HG02943 (cell line): ENCODE measurements at regions not wholly inside any gene's neighbourhood (a gene's known extent, or its start where the extent isn't known, plus 50 kb on each side); places are given as distances from the start of the nearest gene placed in this dataset.
"Not testable (repeated sequence)": the region's sequence is repeated elsewhere in the genome, so short reads cannot be mapped to it uniquely, and the experiment has no call there.

Experiments used
- ATAC-seq: cut with Tn5 transposase; IDR thresholded peaks from one replicate; pipeline ENCODE4 v1.9.1; 2021; ENCODE audit warnings: mild to moderate bottlenecking, low read depth, moderate library complexity; ENCODE audit not compliant: unreplicated experiment

- ATAC-seq, result no peak
Observed at GRCh38 chr2:217360111-217360510, 500.2 kb upstream of the TNP1 start.

DNA sequence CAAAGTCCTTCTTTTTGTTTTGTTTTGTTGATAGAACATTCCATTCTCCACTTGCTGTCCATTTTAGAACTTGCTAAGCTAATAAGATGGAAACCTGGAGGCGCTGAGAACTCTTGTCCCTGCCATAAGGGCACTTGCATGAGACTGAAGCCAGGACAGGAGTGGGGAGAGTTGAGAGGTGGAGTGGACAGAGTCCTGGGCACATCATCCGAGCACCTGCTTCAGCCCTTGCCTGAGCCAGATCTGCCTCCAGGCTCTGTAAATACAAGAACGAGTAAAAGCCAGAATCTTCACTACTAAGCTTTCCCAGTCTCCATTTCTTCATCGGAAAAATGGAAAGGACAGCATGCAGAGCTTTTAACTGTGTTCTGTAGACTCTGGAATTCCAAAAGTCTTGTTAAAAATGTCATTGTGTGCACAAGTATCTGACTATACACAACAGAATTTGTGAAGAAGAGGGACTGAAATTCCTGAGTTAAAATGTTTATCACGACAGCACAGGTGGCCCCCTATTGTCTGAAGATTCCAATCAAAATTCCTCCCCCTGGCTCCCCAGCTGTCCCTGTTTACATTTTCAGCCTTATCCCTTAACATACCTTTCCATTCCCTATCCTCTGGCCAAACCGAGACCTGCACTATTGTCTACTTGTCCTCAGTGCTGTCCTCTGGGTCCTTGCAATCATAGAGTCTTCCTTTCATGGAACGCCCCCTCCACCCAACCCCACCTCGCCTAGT, 498.2 kb upstream of the TNP1 start:
- ATAC-seq, result no peak

GRCh38 chr2:217356781-217357180, 496.9 kb upstream of the TNP1 start:
- ATAC-seq, result no peak

DNA sequence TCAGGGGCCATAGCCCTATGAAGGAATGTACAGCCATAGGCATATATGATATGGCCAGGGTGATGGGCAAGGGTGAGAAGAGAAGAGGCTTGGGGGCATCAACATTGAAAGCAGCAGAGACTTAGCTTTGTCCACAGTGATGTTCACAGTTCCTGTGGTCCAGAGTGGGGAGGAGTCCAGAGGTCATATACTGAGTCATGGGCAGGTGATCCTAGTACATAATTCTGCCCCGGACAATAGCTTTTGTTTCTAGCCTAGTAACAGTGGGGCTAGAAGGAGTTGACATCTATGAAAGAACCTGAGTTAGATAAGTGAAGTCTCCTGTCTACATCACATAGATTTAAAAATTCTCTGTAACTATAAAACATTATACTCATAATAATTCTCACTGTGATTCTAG, 496.3 kb upstream of the TNP1 start:
- no peak for ATAC-seq

DNA sequence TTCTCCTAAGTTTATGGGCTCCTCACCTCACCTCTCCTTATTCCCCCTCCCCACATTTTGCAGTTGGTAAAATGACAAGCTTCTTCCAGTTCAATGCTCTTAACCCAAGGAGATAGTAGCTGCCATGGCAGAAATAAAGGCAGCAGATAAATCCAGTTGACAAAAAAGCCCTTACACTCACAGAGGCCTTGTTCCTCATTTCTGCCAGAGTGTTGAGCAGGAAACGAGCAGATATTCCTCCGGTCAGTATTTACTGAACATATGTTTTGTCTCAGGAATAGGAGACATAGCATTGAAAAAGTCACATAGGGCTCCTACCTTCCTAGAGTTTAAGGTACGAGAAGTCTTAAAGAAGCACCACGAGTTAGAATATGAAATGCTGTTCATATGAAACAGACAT, 493.7 kb upstream of the TNP1 start:
- no peak for ATAC-seq

DNA sequence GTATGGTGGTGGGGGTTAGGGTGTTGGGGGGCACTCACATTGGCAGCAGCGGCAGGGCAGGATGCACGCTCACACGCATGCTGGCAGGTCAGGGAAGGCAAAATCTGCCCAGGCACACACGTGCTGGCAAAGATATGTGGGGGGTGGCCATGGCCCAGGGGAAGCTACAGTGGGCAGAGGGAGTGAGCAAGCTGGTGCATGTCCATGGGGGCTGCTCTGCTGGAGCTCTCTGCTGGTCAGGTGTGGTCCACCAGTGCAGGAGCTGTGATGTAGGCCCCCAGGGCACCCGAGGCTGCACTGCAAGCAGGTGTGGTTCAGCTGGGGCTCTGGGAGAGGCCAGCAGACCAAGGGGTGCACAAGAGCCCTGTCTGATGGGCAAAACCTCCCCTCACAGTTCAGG, 491.5 kb upstream of the TNP1 start:
- ATAC-seq, result no peak

DNA sequence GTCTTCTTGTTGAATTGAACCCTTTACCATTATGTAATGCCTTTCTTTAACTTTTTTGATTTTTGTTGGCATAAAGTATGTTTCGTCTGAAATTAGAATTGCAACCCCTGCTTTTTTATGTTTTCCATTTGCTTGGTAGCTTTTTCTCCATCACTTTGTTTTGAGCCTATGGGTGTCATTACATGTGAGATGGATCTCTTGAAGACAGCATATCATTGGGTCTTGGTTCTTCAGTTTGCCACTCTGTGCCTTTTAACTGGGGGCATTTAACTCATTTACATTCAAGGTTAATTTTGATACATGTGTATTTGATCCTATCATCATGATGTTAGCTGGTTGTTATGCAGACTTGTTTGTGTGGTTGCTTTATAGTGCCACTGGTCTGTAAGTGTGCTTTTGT, 489.4 kb upstream of the TNP1 start:
- no peak for ATAC-seq

GRCh38 chr2:217347630-217348029, 487.8 kb upstream of the TNP1 start:
- not testable (repeated sequence) for ATAC-seq

- not testable (repeated sequence) for ATAC-seq
Observed at GRCh38 chr2:217346043-217346442, 486.2 kb upstream of the TNP1 start.

DNA sequence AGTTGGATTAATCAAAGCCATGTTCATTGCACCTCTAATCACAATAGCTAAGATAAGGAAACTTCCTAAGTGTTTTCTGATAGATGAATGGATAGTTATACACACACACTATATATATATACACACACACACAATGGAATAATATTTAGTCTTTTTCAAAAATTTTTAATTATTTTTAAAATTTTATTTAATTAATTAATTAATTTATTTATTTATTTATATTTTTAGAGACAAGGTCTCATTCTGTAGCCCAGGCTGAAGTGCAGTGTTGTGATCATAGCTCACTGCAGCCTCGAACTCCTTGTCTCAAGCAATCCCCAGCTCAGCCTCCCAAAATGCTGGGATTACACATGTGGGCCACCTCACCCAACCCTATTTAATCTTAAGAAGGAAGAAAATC, 481.0 kb upstream of the TNP1 start:
- ATAC-seq, result no peak

- ATAC-seq, result no peak
Observed at GRCh38 chr2:217340176-217340575, 480.3 kb upstream of the TNP1 start.

DNA sequence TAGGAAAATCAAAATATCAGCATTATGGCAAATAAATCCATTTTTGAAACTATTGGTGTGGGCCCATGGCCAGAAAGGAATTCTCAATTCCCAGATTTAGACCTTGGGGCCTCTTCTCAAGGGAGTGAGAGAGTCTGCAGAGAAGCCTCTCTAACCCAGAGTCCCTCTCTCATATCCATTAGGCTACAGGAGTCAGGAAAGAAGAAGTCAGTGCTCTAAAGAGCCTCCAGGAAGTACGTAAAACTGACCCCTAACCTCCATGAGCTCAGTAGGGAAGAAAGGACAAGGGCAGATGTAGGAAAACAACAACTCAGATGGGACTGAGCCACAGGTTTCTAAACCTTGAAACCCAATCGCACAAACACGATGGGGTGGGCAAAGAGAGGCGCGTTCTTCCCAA, 479.9 kb upstream of the TNP1 start:
- ATAC-seq, result no peak

DNA sequence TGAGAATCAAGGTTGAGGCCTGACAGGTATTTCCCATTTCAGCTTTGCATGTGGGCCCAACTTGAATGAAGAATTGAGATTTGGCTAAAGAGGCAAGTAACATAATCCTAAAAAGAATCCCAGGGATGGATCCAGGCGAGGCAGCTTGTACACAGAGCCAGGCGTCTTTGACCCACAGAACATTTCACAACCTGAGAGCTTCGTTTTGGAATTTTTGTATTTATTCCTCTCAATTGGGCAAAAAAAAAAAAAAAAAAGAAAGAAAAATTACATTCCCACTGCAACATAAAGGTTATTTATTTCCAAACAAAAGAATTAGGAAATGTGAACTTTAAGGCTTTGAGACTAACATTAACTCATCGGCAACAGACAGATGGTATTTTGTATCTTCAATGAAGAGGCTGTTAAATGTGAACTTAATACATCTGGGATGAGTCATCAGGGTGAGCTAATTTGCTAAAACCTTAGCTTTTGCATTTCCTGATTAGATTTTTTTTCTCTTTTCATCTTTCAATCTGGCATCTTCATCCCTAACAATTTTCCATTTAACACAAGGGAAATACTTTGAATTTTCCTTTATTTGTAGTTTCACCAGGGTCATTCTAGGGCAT, 478.5 kb upstream of the TNP1 start:
- no peak for ATAC-seq

DNA sequence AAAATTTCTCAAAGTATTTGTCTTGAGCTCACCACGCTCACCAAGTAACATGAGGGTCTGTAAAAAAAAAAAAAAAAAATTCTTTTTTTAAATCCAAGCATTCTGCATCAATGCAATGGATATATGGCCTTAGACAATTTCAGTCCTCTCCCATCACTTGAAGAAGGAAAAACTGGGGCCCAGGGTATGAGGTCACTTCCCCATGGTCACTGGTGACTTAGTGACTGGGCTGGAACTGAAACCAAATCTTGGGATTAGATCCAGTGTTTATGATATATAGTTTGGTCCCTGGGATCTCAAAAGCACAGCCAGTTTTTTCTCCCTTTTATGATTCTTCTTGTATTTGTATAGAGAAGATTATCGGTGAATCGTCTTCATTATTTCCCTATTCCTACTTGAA, 477.9 kb upstream of the TNP1 start:
- no peak for ATAC-seq

DNA sequence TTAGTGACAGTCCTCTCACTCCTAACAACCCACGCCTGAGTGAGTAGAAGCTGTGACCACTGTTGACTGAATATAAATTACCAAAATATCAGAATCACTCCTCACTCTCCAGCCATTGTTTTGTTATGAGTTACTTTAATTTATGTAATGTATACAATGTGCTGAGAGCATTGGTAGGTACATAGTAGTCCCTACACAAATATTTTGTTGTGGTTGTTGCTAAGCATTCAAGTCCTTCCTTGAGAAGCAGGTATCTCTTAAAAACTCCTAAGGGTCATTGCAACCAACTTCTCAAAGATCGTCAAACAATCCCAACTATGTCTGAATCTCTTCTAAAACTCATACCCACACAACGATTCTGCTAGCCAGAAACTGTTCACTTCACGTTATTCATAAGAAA, 476.8 kb upstream of the TNP1 start:
- ATAC-seq, result no peak

DNA sequence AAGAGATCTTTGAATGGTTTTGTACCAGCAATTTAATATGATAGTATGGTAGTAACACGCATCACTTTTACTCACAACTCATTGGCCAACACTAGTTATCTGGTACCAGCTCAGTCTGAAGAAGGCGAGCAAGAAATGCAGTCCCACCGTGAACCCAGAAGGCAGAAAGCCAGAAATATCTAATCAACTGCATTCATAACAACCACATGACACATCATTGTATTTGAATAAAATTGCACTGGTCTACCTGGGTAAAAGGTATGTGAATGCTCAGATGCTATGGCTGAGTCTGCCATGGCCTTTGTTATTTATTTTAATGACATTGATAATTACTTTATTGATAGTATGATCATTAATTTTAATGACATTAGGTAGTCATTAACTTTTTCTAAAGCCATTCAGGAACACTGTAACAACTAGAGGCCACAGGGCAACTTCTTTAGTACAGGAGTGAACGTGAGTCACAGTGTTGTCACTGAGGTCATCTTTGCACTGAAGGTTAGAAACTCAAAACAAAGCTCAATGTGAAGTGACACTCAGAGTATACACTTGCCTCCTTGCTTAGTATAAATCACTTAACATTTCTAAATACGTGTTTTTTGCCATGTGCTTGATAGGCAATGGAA, 475.6 kb upstream of the TNP1 start:
- no peak for ATAC-seq

- ATAC-seq, result no peak
Observed at GRCh38 chr2:217334561-217334960, 474.7 kb upstream of the TNP1 start.

DNA sequence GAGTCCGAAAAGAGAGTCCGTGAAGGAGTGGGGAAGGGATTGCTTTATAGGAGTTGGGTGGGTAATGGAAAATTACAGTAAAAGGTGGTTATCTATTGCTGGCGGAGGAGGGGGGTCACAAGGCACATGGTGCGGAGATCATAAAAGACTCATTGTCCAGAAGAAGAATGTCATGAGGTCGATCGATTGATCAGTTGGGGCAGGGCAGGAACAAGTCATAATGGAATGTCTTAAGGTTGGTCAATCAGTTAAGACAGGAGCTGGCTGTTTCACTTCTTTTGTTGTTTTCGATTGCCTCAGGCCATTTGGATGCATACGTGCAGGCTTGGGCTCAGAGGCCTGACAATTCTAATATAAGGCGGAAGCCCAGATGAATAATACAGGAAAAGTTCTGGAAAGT, 473.0 kb upstream of the TNP1 start:
- ATAC-seq, result no peak

- no peak for ATAC-seq
Observed at GRCh38 chr2:217332417-217332791, 472.5 kb upstream of the TNP1 start.

- ATAC-seq, result no peak
Observed at GRCh38 chr2:217331523-217332416, 471.9 kb upstream of the TNP1 start.

DNA sequence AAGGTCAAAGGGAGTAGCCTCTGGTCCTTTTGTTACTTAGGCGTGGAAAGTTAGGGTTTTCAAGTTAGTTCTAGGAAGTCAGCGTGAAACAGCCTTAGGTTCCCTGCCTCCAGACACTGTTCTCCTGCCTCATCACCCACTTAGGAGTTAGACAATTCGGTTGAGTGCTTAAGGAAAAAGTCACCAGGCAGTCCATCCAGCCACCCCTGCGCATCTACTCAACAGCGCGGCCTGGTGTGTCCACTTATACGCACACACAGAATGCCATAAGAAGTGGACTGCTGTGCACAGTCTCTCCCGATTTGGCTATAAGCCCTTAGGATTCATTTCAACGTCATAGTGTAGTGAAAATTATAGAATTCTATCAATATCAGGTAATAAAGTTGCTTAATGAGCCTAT, 470.8 kb upstream of the TNP1 start:
- ATAC-seq, result no peak
